Muscle of leg (tissue), 3 donors: ENCODE measurements at regions not wholly inside any gene's neighbourhood (a gene's known extent, or its start where the extent isn't known, plus 50 kb on each side); places are given as distances from the start of the nearest gene placed in this dataset.
A peak's percentile ranks its signal among the peaks of the same experiment; 100 is the strongest.

ENCODE experiments used
- DNase-seq: peaks from one replicate; pipeline ENCODE4 v3.0.0; 2013
- H3K27ac ChIP-seq: one replicate; pipeline ENCODE4 v1.5.1; 2013; ENCODE audit warnings: mild to moderate bottlenecking, low read length, control low read depth
- H3K27me3 ChIP-seq: one replicate; pipeline ENCODE4 v1.6.1; 2013; ENCODE audit warnings: low read length; ENCODE audit not compliant: control insufficient read depth, insufficient read depth
- H3K36me3 ChIP-seq: one replicate; pipeline ENCODE4 v1.6.1; 2013; ENCODE audit warnings: low read length; ENCODE audit not compliant: control insufficient read depth, insufficient read depth
- H3K4me1 ChIP-seq: one replicate; pipeline ENCODE4 v1.6.1; 2013; ENCODE audit warnings: low read length; ENCODE audit not compliant: control insufficient read depth, insufficient read depth
- H3K4me3 ChIP-seq: one replicate; pipeline ENCODE4 v1.5.1; 2013; ENCODE audit warnings: low read length, control low read depth
- H3K9me3 ChIP-seq: replicated peaks from 2 replicates; pipeline ENCODE4 v1.6.1; 2013; ENCODE audit warnings: low read depth, low read length; ENCODE audit not compliant: control insufficient read depth
- WGBS: methylation state at CpG from one replicate; pipeline ENCODE4 v1.1.5; 2013; ENCODE audit warnings: missing lambda C conversion rate; ENCODE audit not compliant: insufficient coverage; 5-methylcytosine and 5-hydroxymethylcytosine counted together

DNA sequence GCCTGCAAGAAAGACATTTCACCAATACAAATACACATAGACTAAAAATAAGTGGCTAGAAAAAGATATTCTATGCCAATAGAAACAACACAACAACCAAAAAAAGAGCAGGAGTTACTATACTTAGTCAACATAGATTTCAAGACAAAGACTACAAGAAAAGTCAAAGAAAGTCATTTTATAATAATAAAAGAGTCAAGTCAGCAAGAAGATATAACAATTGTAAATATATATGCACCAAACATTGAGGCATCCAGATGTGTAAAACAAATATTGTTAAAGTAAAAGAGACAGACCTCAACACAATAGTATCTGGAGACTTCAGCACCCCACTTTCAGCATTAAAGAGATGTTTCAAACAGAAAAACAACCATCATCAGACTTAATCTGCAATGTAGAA, 104.6 kb downstream of the AMY1C start:
- Histone ChIP-seq H3K9me3 (peaks cover 7% of the 10 kb centered on the region), H3K4me1 (no peaks in the 10 kb centered on the region), H3K36me3 (no peaks in the 10 kb centered on the region), H3K27me3 (no peaks in the 10 kb centered on the region), H3K4me3 (no peak overlapping the region), H3K27ac (no peak overlapping the region)
- no peak for DNase-seq

DNA sequence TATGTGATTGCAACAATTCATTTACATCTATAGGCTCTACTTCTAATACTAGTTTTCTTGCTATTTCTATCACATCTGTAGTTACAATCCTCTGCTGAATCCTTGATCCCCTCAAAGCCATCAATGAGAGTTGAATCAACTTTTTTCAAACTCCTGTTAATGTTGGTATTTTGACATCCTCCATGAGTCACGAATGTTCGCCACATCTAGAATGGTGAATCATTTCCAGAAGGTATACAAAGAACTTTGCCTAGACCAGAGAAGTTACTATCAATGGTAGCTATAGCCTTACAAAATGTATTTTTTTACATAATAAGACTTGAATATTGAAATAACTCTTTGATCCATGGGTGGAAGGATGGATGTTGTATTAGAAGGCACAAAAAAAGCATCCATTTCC, 110.0 kb downstream of the AMY1C start:
- H3K27ac ChIP-seq = no peak overlapping the region
- no peak overlapping the region for H3K4me3 ChIP-seq
- WGBS = no CpG with 5 or more reads among the region's 2 CpGs

GRCh38 chr1:103898576-103899345, 149.1 kb downstream of the AMY1C start:
- Histone ChIP-seq H3K4me3 (no peak overlapping the region), H3K27me3 (no peaks in the 10 kb centered on the region), H3K27ac (no peak overlapping the region), H3K9me3 (no peaks in the 10 kb centered on the region), H3K36me3 (no peaks in the 10 kb centered on the region), H3K4me1 (no peaks in the 10 kb centered on the region)
- no peak for DNase-seq
- 86% methylated on average over 1 of the region's 3 CpGs for WGBS

More for the DNA sequence above, 110.0 kb downstream of the AMY1C start:
- DNase-seq = no peak
- no peaks in the 10 kb centered on the region for H3K36me3 ChIP-seq
- H3K27me3 ChIP-seq = no peaks in the 10 kb centered on the region
- H3K9me3 ChIP-seq = peaks cover 2% of the 10 kb centered on the region
- no peaks in the 10 kb centered on the region for H3K4me1 ChIP-seq

- peak; percentile 1 for DNase-seq
- WGBS = 71% methylated on average over 1 of the region's 3 CpGs
- Histone ChIP-seq H3K4me1 (no peaks in the 10 kb centered on the region), H3K27ac (no peak overlapping the region), H3K36me3 (no peaks in the 10 kb centered on the region), H3K9me3 (no peaks in the 10 kb centered on the region), H3K4me3 (no peak overlapping the region), H3K27me3 (no peaks in the 10 kb centered on the region)
These were observed 150.3 kb downstream of the AMY1C start for GRCh38 chr1:103900005-103900404.

- Histone ChIP-seq H3K27me3 (no peaks in the 10 kb centered on the region), H3K9me3 (no peaks in the 10 kb centered on the region), H3K27ac (no peak overlapping the region), H3K4me1 (no peaks in the 10 kb centered on the region), H3K36me3 (no peaks in the 10 kb centered on the region), H3K4me3 (no peak overlapping the region)
- 28% methylated on average over 4 of the region's 4 CpGs for WGBS
- peak; percentile 22 for DNase-seq
These were observed 151.4 kb downstream of the AMY1C start for GRCh38 chr1:103901072-103901471.

DNA sequence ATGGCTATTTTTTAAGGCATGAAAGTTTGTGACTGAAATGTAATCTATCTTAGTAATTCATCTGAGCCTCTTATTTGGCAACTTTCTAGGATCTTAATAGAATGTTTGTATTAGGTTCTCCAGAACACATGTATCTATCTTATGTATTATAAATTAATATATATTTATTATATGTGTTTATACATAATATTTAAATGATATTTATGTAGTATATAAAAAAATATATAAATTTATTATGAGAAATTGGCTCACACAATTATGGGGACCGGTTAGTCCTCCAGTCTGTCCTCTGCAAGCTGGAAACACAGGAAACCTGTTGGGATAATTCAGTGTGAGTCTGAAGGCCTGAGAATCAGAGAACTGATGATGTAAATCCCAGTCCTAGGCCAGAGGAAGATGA, 155.7 kb downstream of the AMY1C start:
- no peaks in the 10 kb centered on the region for H3K27me3 ChIP-seq
- no peak overlapping the region for H3K4me3 ChIP-seq
- no peak for DNase-seq
- H3K9me3 ChIP-seq = no peaks in the 10 kb centered on the region
- WGBS = no CpG with 5 or more reads among the region's 1 CpG
- no peaks in the 10 kb centered on the region for H3K4me1 ChIP-seq
- H3K27ac ChIP-seq = no peak overlapping the region
- no peaks in the 10 kb centered on the region for H3K36me3 ChIP-seq

- H3K9me3 ChIP-seq = no peaks in the 10 kb centered on the region
- WGBS = no CpG with 5 or more reads among the region's 2 CpGs
- no peaks in the 10 kb centered on the region for H3K4me1 ChIP-seq
- no peak overlapping the region for H3K27ac ChIP-seq
- no peaks in the 10 kb centered on the region for H3K36me3 ChIP-seq
- H3K27me3 ChIP-seq = no peaks in the 10 kb centered on the region
- H3K4me3 ChIP-seq = no peak overlapping the region
- no peak for DNase-seq
These were observed 161.8 kb downstream of the AMY1C start for GRCh38 chr1:103911450-103911849.

GRCh38 chr1:103917795-103918194, 168.1 kb downstream of the AMY1C start:
- 49% methylated on average over 2 of the region's 2 CpGs for WGBS
- H3K27ac ChIP-seq = no peak overlapping the region
- peaks cover 2% of the 10 kb centered on the region for H3K9me3 ChIP-seq
- DNase-seq = no peak
- no peaks in the 10 kb centered on the region for H3K27me3 ChIP-seq
- H3K4me1 ChIP-seq = no peaks in the 10 kb centered on the region
- no peak overlapping the region for H3K4me3 ChIP-seq
- H3K36me3 ChIP-seq = no peaks in the 10 kb centered on the region

- WGBS = no CpG with 5 or more reads among the region's 1 CpG
- no peak for DNase-seq
- H3K4me3 ChIP-seq = no peak overlapping the region
These were observed 182.2 kb downstream of the AMY1C start for GRCh38 chr1:103931891-103932290.

GRCh38 chr1:103937763-103938357, 188.2 kb downstream of the AMY1C start:
- no peaks in the 10 kb centered on the region for H3K27me3 ChIP-seq
- H3K36me3 ChIP-seq = no peaks in the 10 kb centered on the region
- H3K4me3 ChIP-seq = no peak overlapping the region
- DNase-seq = no peak
- H3K4me1 ChIP-seq = no peaks in the 10 kb centered on the region
- no peaks in the 10 kb centered on the region for H3K9me3 ChIP-seq
- H3K27ac ChIP-seq = no peak overlapping the region
- no CpG with 5 or more reads among the region's 4 CpGs for WGBS

More at GRCh38 chr1:103931891-103932290, 182.2 kb downstream of the AMY1C start:
- Histone ChIP-seq H3K27ac (no peak overlapping the region), H3K4me1 (no peaks in the 10 kb centered on the region), H3K9me3 (peaks cover 8% of the 10 kb centered on the region), H3K36me3 (no peaks in the 10 kb centered on the region), H3K27me3 (no peaks in the 10 kb centered on the region)
